GM23338 (cell line): ENCODE measurements at regions not wholly inside any gene's neighbourhood (a gene's known extent, or its start where the extent isn't known, plus 50 kb on each side); places are given as distances from the start of the nearest gene placed in this dataset.

Experiments
- ATAC-seq: fragments of 200-7000 bp; cut with Tn5 transposase; 3 replicates; pipeline ENCODE4 v1.9.1; 2020
- DNase-seq: peaks from one replicate; pipeline ENCODE4 v3.0.0-alpha.2; 2015; ENCODE audit warnings: low spot score
- H2AFZ ChIP-seq: fragments of 200-600 bp; sonication (generic); 2 replicates; pipeline ENCODE4 v1.8.0; 2016; ENCODE audit warnings: antibody characterized with exemption, mild to moderate bottlenecking, moderate library complexity
- H3F3A ChIP-seq: fragments of 200-600 bp; sonication (generic); replicated peaks from 2 replicates; pipeline ENCODE4 v1.8.0; 2017; ENCODE audit warnings: antibody characterized with exemption, mixed run types, low read depth
- H3K27ac ChIP-seq: fragments of 200-600 bp; sonication (generic); 2 replicates; pipeline ENCODE4 v1.6.1; 2016; ENCODE audit warnings: low read depth
- H3K27me3 ChIP-seq: fragments of 200-600 bp; sonication (generic); 2 replicates; pipeline ENCODE4 v1.8.0; 2016; ENCODE audit warnings: mild to moderate bottlenecking, mixed run types, moderate library complexity; ENCODE audit not compliant: insufficient read depth
- H3K36me3 ChIP-seq: fragments of 200-600 bp; sonication (generic); 2 replicates; pipeline ENCODE4 v1.8.0; 2016; ENCODE audit warnings: mild to moderate bottlenecking; ENCODE audit not compliant: insufficient read depth
- H3K4me1 ChIP-seq: fragments of 200-600 bp; sonication (generic); 2 replicates; pipeline ENCODE4 v1.8.0; 2016; ENCODE audit warnings: mild to moderate bottlenecking, moderate library complexity; ENCODE audit not compliant: insufficient read depth
- H3K4me2 ChIP-seq: fragments of 200-600 bp; sonication (generic); 2 replicates; pipeline ENCODE4 v1.7.1; 2017; ENCODE audit warnings: mixed run types
- H3K4me3 ChIP-seq: fragments of 200-600 bp; sonication (generic); 2 replicates; pipeline ENCODE4 v1.6.1; 2016; ENCODE audit warnings: mixed run types
- H3K79me2 ChIP-seq: fragments of 200-600 bp; sonication (generic); replicated peaks from 2 replicates; pipeline ENCODE4 v1.8.0; 2017; ENCODE audit warnings: mild to moderate bottlenecking; ENCODE audit not compliant: insufficient read depth
- H3K9me2 ChIP-seq: fragments of 200-600 bp; sonication (generic); 2 replicates; pipeline ENCODE4 v1.8.0; 2017; ENCODE audit not compliant: insufficient read depth
- H4K20me1 ChIP-seq: fragments of 200-600 bp; sonication (generic); replicated peaks from 2 replicates; pipeline ENCODE4 v1.8.0; 2017; ENCODE audit warnings: mild to moderate bottlenecking; ENCODE audit not compliant: insufficient read depth
- H3K27ac Mint-ChIP-seq: 2 replicates; pipeline ENCODE4 v1.8.0; 2020; ENCODE audit warnings: inconsistent platforms, mild to moderate bottlenecking, moderate library complexity, mixed read lengths
- H3K27me3 Mint-ChIP-seq: 3 replicates; pipeline ENCODE4 v1.8.0; 2022; ENCODE audit warnings: low read depth, mild to moderate bottlenecking, moderate library complexity, mixed read lengths, inconsistent platforms; ENCODE audit not compliant: insufficient read depth, poor library complexity
- H3K36me3 Mint-ChIP-seq: 3 replicates; pipeline ENCODE4 v1.8.0; 2021; ENCODE audit warnings: low read depth, mild to moderate bottlenecking, inconsistent platforms, moderate library complexity, mixed read lengths
- H3K4me1 Mint-ChIP-seq: 3 replicates; pipeline ENCODE4 v1.8.0; 2020; ENCODE audit warnings: mild to moderate bottlenecking, inconsistent platforms, mixed read lengths
- H3K4me3 Mint-ChIP-seq: 3 replicates; pipeline ENCODE4 v1.8.0; 2021; ENCODE audit warnings: moderate library complexity, mild to moderate bottlenecking, inconsistent platforms, mixed read lengths
- H3K9me3 Mint-ChIP-seq: 3 replicates; pipeline ENCODE4 v1.8.0; 2020; ENCODE audit warnings: moderate library complexity, mild to moderate bottlenecking, inconsistent platforms, mixed read lengths
- CREB1 ChIP-seq: fragments of 250-450 bp; sonication (Bioruptor Pico); IDR thresholded peaks from 2 replicates; pipeline ENCODE4 v1.5.0; 2020; ENCODE audit warnings: low read depth, mild to moderate bottlenecking, moderate library complexity
- EZH2 ChIP-seq: fragments of 200-600 bp; sonication (generic); IDR thresholded peaks from one replicate; pipeline ENCODE4 v1.8.0; 2017; ENCODE audit warnings: antibody characterized with exemption, mild to moderate bottlenecking, low read depth; ENCODE audit not compliant: unreplicated experiment
- EZH2phosphoT487 ChIP-seq: fragments of 200-600 bp; sonication (generic); IDR thresholded peaks from one replicate; pipeline ENCODE4 v1.8.1; 2018; ENCODE audit warnings: antibody characterized with exemption; ENCODE audit not compliant: unreplicated experiment
- JUNB ChIP-seq: IDR thresholded peaks from one replicate; pipeline ENCODE4 v1.6.1; 2016; ENCODE audit warnings: antibody characterized with exemption; ENCODE audit not compliant: unreplicated experiment
- NANOG ChIP-seq: IDR thresholded peaks from 2 replicates; pipeline ENCODE4 v1.6.1; 2016; ENCODE audit warnings: antibody characterized with exemption, borderline replicate concordance
- POLR2AphosphoS5 ChIP-seq: IDR thresholded peaks from 2 replicates; pipeline ENCODE4 v1.6.1; 2016; ENCODE audit warnings: antibody characterized with exemption, low read depth
- STAT1 ChIP-seq: IDR thresholded peaks from one replicate; pipeline ENCODE4 v1.6.1; 2016; ENCODE audit warnings: antibody characterized with exemption; ENCODE audit not compliant: unreplicated experiment
- ZNF114 ChIP-seq: fragments of 250-450 bp; sonication (Bioruptor Pico); IDR thresholded peaks from 2 replicates; pipeline ENCODE4 v1.5.0; 2020; ENCODE audit warnings: mild to moderate bottlenecking, moderate library complexity
- ZNF331 ChIP-seq: fragments of 250-450 bp; sonication (Bioruptor Pico); IDR thresholded peaks from 2 replicates; pipeline ENCODE4 v1.5.0; 2020; ENCODE audit warnings: low read depth, mild to moderate bottlenecking, moderate library complexity
- TF ChIP-seq, protein P1 (sequence below): fragments of 250-450 bp; sonication (Bioruptor Pico); IDR thresholded peaks from 2 replicates; pipeline ENCODE4 v1.5.0; 2020; ENCODE audit warnings: mild to moderate bottlenecking, moderate library complexity
- TF ChIP-seq, protein P2 (sequence below): IDR thresholded peaks from 2 replicates; pipeline ENCODE4 v1.6.1; 2016; ENCODE audit warnings: antibody characterized with exemption
- TF ChIP-seq, protein P3 (sequence below), 2 experiments: fragments of 200-600 bp in 1 of 2; sonication (generic) in 1 of 2; conservative IDR thresholded peaks; 2 replicates each; pipeline versions ENCODE4 v1.5.1 to v1.6.1; 2016 to 2017; ENCODE audit warnings: antibody characterized with exemption in 2 of 2, low read depth in 2 of 2, mild to moderate bottlenecking in 2 of 2, moderate library complexity in 1 of 2

DNA sequence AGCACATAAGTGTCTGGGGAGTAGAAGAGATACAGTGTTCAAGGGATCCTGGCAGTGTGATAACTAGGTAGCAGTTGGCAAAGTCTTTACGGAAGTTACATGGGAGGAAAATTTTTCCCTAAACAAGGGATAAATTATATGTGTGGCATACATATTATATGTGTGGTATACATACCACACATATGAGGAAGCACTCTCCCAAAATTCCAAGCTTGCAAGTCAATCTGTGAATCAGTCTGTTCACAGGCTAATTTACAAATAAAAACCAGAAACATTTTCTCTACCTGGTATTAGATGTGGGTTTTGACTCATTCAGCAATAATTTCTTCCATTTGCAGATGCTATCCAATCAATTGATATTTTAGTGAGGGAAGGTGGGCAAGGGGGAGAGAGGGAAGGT, 110.0 kb downstream of the ISOC1 start:
- Mint-ChIP-seq H3K4me3 (no peak overlapping the region), H3K27ac (no peak overlapping the region)

DNA sequence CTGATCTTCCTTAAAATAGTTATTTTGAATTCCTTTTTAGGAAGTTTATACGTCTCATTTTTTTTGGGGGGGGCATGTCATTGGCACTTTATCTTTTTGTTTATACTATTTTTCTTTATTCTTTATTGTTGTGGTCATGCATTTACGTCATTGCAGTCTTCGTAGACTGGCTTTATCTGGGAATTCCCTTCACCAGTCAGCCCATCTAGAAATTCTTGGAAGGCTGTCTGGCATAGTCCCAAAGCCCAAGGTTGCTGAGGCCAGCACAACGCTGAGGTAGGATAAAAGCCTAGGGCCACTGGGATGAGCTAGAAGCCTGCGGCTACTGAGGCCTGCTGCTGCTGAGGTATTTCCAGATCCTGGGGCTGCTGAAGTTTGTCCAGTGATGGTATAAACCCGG, 121.5 kb downstream of the ISOC1 start:
- Histone ChIP-seq H3K4me3 (no peak overlapping the region), H3K27ac (no peak overlapping the region), H3K9me2 (no peaks in the 10 kb centered on the region), H3F3A (no peaks in the 10 kb centered on the region), H3K36me3 (no peaks in the 10 kb centered on the region), H3K27me3 (no peaks in the 10 kb centered on the region), H2AFZ (no peak overlapping the region), H4K20me1 (no peaks in the 10 kb centered on the region), H3K4me1 (no peaks in the 10 kb centered on the region), H3K79me2 (no peaks in the 10 kb centered on the region), H3K4me2 (no peak overlapping the region)
- ATAC-seq = no peak; the same call in 2 of the 3 replicates
- Mint-ChIP-seq H3K27me3 (no peaks in the 10 kb centered on the region), H3K4me1 (no peaks in the 10 kb centered on the region), H3K9me3 (peaks cover 17% of the 10 kb centered on the region), H3K4me3 (no peak overlapping the region), H3K36me3 (no peaks in the 10 kb centered on the region), H3K27ac (no peak overlapping the region)
- no peak for DNase-seq
- TF ChIP-seq EZH2 = no peak
- TF ChIP-seq, protein P1, sequence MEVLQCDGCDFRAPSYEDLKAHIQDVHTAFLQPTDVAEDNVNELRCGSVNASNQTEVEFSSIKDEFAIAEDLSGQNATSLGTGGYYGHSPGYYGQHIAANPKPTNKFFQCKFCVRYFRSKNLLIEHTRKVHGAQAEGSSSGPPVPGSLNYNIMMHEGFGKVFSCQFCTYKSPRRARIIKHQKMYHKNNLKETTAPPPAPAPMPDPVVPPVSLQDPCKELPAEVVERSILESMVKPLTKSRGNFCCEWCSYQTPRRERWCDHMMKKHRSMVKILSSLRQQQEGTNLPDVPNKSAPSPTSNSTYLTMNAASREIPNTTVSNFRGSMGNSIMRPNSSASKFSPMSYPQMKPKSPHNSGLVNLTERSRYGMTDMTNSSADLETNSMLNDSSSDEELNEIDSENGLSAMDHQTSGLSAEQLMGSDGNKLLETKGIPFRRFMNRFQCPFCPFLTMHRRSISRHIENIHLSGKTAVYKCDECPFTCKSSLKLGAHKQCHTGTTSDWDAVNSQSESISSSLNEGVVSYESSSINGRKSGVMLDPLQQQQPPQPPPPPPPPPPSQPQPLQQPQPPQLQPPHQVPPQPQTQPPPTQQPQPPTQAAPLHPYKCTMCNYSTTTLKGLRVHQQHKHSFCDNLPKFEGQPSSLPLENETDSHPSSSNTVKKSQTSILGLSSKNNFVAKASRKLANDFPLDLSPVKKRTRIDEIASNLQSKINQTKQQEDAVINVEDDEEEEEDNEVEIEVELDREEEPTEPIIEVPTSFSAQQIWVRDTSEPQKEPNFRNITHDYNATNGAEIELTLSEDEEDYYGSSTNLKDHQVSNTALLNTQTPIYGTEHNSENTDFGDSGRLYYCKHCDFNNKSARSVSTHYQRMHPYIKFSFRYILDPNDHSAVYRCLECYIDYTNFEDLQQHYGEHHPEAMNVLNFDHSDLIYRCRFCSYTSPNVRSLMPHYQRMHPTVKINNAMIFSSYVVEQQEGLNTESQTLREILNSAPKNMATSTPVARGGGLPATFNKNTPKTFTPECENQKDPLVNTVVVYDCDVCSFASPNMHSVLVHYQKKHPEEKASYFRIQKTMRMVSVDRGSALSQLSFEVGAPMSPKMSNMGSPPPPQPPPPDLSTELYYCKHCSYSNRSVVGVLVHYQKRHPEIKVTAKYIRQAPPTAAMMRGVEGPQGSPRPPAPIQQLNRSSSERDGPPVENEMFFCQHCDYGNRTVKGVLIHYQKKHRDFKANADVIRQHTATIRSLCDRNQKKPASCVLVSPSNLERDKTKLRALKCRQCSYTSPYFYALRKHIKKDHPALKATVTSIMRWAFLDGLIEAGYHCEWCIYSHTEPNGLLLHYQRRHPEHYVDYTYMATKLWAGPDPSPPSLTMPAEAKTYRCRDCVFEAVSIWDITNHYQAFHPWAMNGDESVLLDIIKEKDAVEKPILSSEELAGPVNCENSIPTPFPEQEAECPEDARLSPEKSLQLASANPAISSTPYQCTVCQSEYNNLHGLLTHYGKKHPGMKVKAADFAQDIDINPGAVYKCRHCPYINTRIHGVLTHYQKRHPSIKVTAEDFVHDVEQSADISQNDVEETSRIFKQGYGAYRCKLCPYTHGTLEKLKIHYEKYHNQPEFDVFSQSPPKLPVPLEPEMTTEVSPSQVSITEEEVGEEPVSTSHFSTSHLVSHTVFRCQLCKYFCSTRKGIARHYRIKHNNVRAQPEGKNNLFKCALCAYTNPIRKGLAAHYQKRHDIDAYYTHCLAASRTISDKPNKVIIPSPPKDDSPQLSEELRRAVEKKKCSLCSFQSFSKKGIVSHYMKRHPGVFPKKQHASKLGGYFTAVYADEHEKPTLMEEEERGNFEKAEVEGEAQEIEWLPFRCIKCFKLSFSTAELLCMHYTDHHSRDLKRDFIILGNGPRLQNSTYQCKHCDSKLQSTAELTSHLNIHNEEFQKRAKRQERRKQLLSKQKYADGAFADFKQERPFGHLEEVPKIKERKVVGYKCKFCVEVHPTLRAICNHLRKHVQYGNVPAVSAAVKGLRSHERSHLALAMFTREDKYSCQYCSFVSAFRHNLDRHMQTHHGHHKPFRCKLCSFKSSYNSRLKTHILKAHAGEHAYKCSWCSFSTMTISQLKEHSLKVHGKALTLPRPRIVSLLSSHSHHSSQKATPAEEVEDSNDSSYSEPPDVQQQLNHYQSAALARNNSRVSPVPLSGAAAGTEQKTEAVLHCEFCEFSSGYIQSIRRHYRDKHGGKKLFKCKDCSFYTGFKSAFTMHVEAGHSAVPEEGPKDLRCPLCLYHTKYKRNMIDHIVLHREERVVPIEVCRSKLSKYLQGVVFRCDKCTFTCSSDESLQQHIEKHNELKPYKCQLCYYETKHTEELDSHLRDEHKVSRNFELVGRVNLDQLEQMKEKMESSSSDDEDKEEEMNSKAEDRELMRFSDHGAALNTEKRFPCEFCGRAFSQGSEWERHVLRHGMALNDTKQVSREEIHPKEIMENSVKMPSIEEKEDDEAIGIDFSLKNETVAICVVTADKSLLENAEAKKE (CRISPR knock-in tag) = no peak
- no peak for TF ChIP-seq EZH2phosphoT487
- TF ChIP-seq, protein P2, sequence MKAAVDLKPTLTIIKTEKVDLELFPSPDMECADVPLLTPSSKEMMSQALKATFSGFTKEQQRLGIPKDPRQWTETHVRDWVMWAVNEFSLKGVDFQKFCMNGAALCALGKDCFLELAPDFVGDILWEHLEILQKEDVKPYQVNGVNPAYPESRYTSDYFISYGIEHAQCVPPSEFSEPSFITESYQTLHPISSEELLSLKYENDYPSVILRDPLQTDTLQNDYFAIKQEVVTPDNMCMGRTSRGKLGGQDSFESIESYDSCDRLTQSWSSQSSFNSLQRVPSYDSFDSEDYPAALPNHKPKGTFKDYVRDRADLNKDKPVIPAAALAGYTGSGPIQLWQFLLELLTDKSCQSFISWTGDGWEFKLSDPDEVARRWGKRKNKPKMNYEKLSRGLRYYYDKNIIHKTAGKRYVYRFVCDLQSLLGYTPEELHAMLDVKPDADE = no peak
- no peak for TF ChIP-seq ZNF114
- no peak for TF ChIP-seq ZNF331 (CRISPR knock-in tag)

More for the DNA sequence above, 110.0 kb downstream of the ISOC1 start:
- Mint-ChIP-seq H3K4me1 (peaks cover 5% of the 10 kb centered on the region; the same call in 1 of the 3 replicates), H3K36me3 (no peaks in the 10 kb centered on the region), H3K9me3 (no peaks in the 10 kb centered on the region), H3K27me3 (no peaks in the 10 kb centered on the region)
- Histone ChIP-seq H3K4me3 (no peak overlapping the region), H3K27ac (no peak overlapping the region), H3K79me2 (no peaks in the 10 kb centered on the region), H3K36me3 (no peaks in the 10 kb centered on the region), H4K20me1 (no peaks in the 10 kb centered on the region), H3K4me1 (no peaks in the 10 kb centered on the region; the same call in 1 of the 2 replicates), H3F3A (no peaks in the 10 kb centered on the region), H3K9me2 (no peaks in the 10 kb centered on the region), H3K4me2 (no peak overlapping the region), H2AFZ (peak overlapping the region; percentile 52), H3K27me3 (no peaks in the 10 kb centered on the region)
- DNase-seq = no peak
- no peak for ATAC-seq
- TF ChIP-seq JUNB (no peak), CREB1 (no peak), ZNF331 (CRISPR knock-in tag) (no peak), NANOG (no peak), EZH2phosphoT487 (no peak), EZH2 (no peak), POLR2AphosphoS5 (no peak), ZNF114 (no peak), STAT1 (no peak)
- TF ChIP-seq, protein P3, sequence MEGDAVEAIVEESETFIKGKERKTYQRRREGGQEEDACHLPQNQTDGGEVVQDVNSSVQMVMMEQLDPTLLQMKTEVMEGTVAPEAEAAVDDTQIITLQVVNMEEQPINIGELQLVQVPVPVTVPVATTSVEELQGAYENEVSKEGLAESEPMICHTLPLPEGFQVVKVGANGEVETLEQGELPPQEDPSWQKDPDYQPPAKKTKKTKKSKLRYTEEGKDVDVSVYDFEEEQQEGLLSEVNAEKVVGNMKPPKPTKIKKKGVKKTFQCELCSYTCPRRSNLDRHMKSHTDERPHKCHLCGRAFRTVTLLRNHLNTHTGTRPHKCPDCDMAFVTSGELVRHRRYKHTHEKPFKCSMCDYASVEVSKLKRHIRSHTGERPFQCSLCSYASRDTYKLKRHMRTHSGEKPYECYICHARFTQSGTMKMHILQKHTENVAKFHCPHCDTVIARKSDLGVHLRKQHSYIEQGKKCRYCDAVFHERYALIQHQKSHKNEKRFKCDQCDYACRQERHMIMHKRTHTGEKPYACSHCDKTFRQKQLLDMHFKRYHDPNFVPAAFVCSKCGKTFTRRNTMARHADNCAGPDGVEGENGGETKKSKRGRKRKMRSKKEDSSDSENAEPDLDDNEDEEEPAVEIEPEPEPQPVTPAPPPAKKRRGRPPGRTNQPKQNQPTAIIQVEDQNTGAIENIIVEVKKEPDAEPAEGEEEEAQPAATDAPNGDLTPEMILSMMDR (conservative IDR thresholded peaks at IDR 0.05; ENCODE audit: low read depth in 2 of 2) = no peak
- TF ChIP-seq, protein P2 = no peak
